ENCODE measurements at regions not wholly inside any gene's neighbourhood (a gene's known extent, or its start where the extent isn't known, plus 50 kb on each side); places are given as distances from the start of the nearest gene placed in this dataset.

DNA sequence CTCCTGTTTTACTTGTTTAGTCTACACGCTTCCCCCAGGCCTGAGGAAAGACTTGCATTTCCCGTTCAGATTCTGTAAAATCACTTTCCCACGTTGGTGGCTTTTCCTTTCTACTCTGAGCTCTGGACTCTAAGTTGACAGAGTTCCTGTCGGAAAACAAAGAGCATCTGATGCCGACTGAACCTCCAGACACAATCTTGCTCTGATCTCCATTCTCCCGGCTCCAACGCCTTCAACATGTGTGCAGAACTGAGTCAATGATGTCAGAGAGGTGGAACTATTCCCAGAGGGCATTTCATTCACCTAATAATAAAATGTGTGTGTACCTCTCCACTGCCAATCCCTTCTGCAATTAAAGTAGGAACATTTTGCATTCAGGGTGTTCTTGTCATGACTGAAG lies 147.7 kb downstream of the MIS18A start:
- H3K4me3 ChIP-seq, result no peak overlapping the region
- POLR2A ChIA-PET, result no interaction called here

DNA sequence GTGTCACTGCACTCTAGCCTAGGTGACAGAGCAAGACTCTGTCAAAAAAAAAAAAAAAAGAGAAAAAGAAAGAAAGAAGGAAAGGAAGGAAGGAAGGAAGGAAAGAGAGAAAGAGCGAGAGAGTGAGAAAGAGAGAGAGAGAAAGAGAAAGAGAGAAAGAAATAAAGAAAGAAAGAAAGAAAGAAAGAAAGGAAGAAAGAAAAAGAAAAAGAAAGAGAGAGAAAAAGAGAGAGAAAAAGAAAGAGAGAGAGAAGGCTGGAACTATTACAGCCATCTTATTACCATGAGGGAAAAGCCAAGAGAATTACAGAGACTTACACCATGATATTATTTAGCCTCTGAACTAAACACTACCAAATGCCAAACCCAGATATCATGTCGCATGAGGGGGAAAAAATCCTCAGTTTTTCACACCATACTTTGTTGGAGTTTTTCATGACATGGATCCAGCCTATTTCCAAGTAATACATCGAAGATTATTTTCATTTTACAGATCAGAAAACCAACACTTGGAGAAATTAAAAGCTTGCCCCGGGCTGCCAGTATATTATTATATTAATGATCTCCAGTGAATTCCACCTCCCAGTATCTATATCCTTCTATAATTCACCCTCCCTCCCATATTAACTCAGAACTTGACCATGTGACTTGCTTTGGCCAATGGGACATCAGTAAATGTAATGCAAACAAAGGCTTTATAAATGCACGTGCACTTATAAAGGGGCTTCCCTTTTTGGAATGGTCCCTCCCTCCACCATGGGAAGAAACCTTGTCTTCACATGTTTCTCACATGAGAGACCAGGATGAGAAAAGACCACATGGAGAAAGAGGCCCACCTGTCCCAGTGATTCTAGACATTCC lies 148.6 kb downstream of the MIS18A start:
- ChIA-PET POLR2A (interaction anchor here (0.6 kb wide), 1 partner anchor 439 kb away, joined by 3 read pairs; no protein-coding TSS in a partner anchor), CTCF (no interaction called here)
- 63% methylated on average over 4 of the region's 5 CpGs for WGBS (ENCODE audit: missing lambda C conversion rate)
- H3K9me3 ChIP-seq, result no peaks in the 10 kb centered on the region
- H3K4me2 ChIP-seq, result no peak overlapping the region
- TF ChIP-seq RCOR1 (IDR thresholded peaks at IDR 0.05; ENCODE audit: low read depth, low read length) (no peak), FOSL2 (IDR thresholded peaks at IDR 0.05) (no peak), FOSL2 (CRISPR knock-in tag; IDR thresholded peaks at IDR 0.05) (no peak), NR3C1 (IDR thresholded peaks at IDR 0.05) (no peak), SREBF2 (IDR thresholded peaks at IDR 0.05) (no peak), HEYL (CRISPR knock-in tag; IDR thresholded peaks at IDR 0.05) (no peak), NPAS2 (CRISPR knock-in tag; IDR thresholded peaks at IDR 0.05; ENCODE audit: borderline replicate concordance) (no peak), EHMT2 (IDR thresholded peaks at IDR 0.05; ENCODE audit: low read depth) (no peak), TP53 (CRISPR knock-in tag; IDR thresholded peaks at IDR 0.05) (no peak), RNF2 (IDR thresholded peaks at IDR 0.05; ENCODE audit: borderline replicate concordance, low read depth) (no peak), POLR2A (IDR thresholded peaks at IDR 0.05; ENCODE audit: low read length) (no peak), ESRRA (IDR thresholded peaks at IDR 0.05; ENCODE audit: borderline replicate concordance, low read length) (no peak), KDM5A (IDR thresholded peaks at IDR 0.05) (no peak), FOSB (CRISPR knock-in tag; IDR thresholded peaks at IDR 0.05) (no peak)
- TF ChIP-seq, protein P1, sequence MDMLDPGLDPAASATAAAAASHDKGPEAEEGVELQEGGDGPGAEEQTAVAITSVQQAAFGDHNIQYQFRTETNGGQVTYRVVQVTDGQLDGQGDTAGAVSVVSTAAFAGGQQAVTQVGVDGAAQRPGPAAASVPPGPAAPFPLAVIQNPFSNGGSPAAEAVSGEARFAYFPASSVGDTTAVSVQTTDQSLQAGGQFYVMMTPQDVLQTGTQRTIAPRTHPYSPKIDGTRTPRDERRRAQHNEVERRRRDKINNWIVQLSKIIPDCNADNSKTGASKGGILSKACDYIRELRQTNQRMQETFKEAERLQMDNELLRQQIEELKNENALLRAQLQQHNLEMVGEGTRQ (IDR thresholded peaks at IDR 0.05), result no peak
- TF ChIP-seq, protein P2, sequence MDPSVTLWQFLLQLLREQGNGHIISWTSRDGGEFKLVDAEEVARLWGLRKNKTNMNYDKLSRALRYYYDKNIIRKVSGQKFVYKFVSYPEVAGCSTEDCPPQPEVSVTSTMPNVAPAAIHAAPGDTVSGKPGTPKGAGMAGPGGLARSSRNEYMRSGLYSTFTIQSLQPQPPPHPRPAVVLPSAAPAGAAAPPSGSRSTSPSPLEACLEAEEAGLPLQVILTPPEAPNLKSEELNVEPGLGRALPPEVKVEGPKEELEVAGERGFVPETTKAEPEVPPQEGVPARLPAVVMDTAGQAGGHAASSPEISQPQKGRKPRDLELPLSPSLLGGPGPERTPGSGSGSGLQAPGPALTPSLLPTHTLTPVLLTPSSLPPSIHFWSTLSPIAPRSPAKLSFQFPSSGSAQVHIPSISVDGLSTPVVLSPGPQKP (IDR thresholded peaks at IDR 0.05; ENCODE audit: low read depth, low read length), result no peak
- TF ChIP-seq, protein P3, sequence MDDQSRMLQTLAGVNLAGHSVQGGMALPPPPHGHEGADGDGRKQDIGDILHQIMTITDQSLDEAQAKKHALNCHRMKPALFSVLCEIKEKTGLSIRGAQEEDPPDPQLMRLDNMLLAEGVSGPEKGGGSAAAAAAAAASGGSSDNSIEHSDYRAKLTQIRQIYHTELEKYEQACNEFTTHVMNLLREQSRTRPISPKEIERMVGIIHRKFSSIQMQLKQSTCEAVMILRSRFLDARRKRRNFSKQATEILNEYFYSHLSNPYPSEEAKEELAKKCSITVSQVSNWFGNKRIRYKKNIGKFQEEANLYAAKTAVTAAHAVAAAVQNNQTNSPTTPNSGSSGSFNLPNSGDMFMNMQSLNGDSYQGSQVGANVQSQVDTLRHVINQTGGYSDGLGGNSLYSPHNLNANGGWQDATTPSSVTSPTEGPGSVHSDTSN (IDR thresholded peaks at IDR 0.05), result no peak
- H3K27ac ChIP-seq, result no peak overlapping the region
- ATAC-seq, result no peak
- no peak overlapping the region for H3K4me3 ChIP-seq
- FAIRE-seq, result no peak
- no peak for DNase-seq (ENCODE audit: low read depth in 1 of 2, low spot score in 1 of 2)
- peaks cover 8% of the 10 kb centered on the region; the same call in 2 of the 3 replicates for H3K4me1 ChIP-seq

More for the DNA sequence above, 147.7 kb downstream of the MIS18A start:
- CTCF ChIA-PET, result no interaction called here
- ATAC-seq, result no peak
- peak overlapping the region; percentile 51 to 58; a peak in 3 of 6 replicates for H3K27ac ChIP-seq
- DNase-seq (ENCODE audit: low read depth in 1 of 2, low spot score in 1 of 2), result no peak
- WGBS (ENCODE audit: missing lambda C conversion rate), result 86% methylated on average over 7 of the region's 7 CpGs
- H3K9me3 ChIP-seq, result no peaks in the 10 kb centered on the region
- TF ChIP-seq NPAS2 (CRISPR knock-in tag; IDR thresholded peaks at IDR 0.05; ENCODE audit: borderline replicate concordance), result no peak
- no peak for TF ChIP-seq TP53 (CRISPR knock-in tag; IDR thresholded peaks at IDR 0.05)
- no peak for TF ChIP-seq FOXS1 (CRISPR knock-in tag; IDR thresholded peaks at IDR 0.05)
- no peak for TF ChIP-seq RNF2 (IDR thresholded peaks at IDR 0.05; ENCODE audit: borderline replicate concordance, low read depth)
- TF ChIP-seq JUNB (IDR thresholded peaks at IDR 0.05), result no peak
- FAIRE-seq, result no peak
- no peak overlapping the region for H3K4me2 ChIP-seq
- peaks cover 8% of the 10 kb centered on the region; the same call in 2 of the 3 replicates for H3K4me1 ChIP-seq

DNA sequence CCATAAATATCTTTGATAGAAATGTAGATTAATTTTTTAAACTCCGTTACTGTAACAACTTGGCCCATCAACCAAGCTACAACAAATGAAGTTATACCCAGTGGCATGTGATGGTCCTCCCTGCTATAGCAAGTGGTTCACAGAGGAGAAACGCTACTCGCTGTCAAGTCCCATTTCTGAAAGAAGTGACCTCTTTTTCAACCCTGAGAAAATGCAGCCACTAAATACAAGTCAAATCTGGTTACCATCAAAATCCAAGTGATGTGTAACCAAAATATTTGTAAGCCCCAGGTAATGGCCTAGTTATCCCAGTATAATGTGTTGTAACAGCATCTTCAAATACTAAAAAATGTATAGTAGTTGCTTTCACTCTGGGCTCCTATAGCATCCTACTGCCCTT lies 151.8 kb downstream of the MIS18A start:
- Histone ChIP-seq H3K4me3 (no peak overlapping the region), H3K9me3 (peaks cover 5% of the 10 kb centered on the region; the same call in 1 of the 3 replicates), H3K27ac (no peak overlapping the region), H3K4me2 (no peak overlapping the region), H3K4me1 (peaks cover 6% of the 10 kb centered on the region; the same call in 2 of the 3 replicates)
- TF ChIP-seq RFX5 (IDR thresholded peaks at IDR 0.05) (no peak), KDM5A (IDR thresholded peaks at IDR 0.05) (no peak), SREBF2 (IDR thresholded peaks at IDR 0.05) (no peak)
- TF ChIP-seq, protein P4, sequence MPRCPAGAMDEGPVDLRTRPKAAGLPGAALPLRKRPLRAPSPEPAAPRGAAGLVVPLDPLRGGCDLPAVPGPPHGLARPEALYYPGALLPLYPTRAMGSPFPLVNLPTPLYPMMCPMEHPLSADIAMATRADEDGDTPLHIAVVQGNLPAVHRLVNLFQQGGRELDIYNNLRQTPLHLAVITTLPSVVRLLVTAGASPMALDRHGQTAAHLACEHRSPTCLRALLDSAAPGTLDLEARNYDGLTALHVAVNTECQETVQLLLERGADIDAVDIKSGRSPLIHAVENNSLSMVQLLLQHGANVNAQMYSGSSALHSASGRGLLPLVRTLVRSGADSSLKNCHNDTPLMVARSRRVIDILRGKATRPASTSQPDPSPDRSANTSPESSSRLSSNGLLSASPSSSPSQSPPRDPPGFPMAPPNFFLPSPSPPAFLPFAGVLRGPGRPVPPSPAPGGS (IDR thresholded peaks at IDR 0.05), result no peak
- TF ChIP-seq, protein P5, sequence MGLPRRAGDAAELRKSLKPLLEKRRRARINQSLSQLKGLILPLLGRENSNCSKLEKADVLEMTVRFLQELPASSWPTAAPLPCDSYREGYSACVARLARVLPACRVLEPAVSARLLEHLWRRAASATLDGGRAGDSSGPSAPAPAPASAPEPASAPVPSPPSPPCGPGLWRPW (IDR thresholded peaks at IDR 0.05), result no peak
- DNase-seq (ENCODE audit: low read depth in 1 of 2, low spot score in 1 of 2) (no peak), ATAC-seq (no peak), FAIRE-seq (no peak)
- 74% methylated on average over 3 of the region's 3 CpGs for WGBS (ENCODE audit: missing lambda C conversion rate)
- CTCF ChIA-PET, result no interaction called here
- POLR2A ChIA-PET, result no interaction called here

Data from A549 (cell line).